A549 (cell line): ENCODE measurements at regions not wholly inside any gene's neighbourhood (a gene's known extent, or its start where the extent isn't known, plus 50 kb on each side); places are given as distances from the start of the nearest gene placed in this dataset.

ENCODE experiments used
- HDAC2 ChIP-seq: fragments of 200-600 bp; sonication (generic); IDR thresholded peaks from 2 replicates; pipeline ENCODE4 v1.6.1; 2016
- MAFK ChIP-seq: fragments of 450-650 bp; IDR thresholded peaks from 2 replicates; pipeline ENCODE4 v1.6.1; 2014; ENCODE audit not compliant: partially characterized antibody
- RARB ChIP-seq: fragments of 250-450 bp; sonication (Bioruptor Pico); IDR thresholded peaks from 2 replicates; pipeline ENCODE4 v1.8.0; 2021; ENCODE audit warnings: mild to moderate bottlenecking, moderate library complexity
- TP53 ChIP-seq: fragments of 250-450 bp; sonication (Bioruptor Pico); IDR thresholded peaks from 2 replicates; pipeline ENCODE4 v1.5.0; 2021; ENCODE audit warnings: mild to moderate bottlenecking, moderate library complexity
- TF ChIP-seq, protein P1 (sequence below): fragments of >200 bp; sonication (Bioruptor Twin); formaldehyde crosslinking; IDR thresholded peaks from 3 replicates; pipeline ENCODE4 v1.5.1; 2016

DNA sequence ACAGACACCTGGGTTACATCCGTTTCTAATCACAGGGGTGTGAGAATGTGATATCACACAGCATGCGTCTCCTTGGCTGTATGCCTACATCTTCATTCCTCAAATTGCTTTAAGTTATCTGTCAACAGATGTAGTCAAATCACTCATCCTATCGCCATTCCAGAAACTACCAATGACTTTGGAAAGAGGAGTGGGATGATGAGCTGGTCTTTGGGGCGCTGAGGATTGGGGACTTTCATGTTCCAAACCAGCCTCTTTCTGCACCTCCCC lies 104.8 kb downstream of the NAV1 start:
- TF ChIP-seq, protein P1, sequence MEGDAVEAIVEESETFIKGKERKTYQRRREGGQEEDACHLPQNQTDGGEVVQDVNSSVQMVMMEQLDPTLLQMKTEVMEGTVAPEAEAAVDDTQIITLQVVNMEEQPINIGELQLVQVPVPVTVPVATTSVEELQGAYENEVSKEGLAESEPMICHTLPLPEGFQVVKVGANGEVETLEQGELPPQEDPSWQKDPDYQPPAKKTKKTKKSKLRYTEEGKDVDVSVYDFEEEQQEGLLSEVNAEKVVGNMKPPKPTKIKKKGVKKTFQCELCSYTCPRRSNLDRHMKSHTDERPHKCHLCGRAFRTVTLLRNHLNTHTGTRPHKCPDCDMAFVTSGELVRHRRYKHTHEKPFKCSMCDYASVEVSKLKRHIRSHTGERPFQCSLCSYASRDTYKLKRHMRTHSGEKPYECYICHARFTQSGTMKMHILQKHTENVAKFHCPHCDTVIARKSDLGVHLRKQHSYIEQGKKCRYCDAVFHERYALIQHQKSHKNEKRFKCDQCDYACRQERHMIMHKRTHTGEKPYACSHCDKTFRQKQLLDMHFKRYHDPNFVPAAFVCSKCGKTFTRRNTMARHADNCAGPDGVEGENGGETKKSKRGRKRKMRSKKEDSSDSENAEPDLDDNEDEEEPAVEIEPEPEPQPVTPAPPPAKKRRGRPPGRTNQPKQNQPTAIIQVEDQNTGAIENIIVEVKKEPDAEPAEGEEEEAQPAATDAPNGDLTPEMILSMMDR, result no peak
- TF ChIP-seq HDAC2 (no peak), MAFK (no peak), RARB (CRISPR knock-in tag) (no peak), TP53 (CRISPR knock-in tag) (no peak)
